ENCODE measurements at regions not wholly inside any gene's neighbourhood (a gene's known extent, or its start where the extent isn't known, plus 50 kb on each side); places are given as distances from the start of the nearest gene placed in this dataset.
"Not testable (repeated sequence)": the region's sequence is repeated elsewhere in the genome, so short reads cannot be mapped to it uniquely, and the experiment has no call there.

GRCh38 chr7:113030489-113030888 lies 56.1 kb downstream of the GPR85 start:
- DNase-seq = no peak

- no peak for DNase-seq
These were observed 59.7 kb downstream of the GPR85 start for GRCh38 chr7:113026941-113027340.

- DNase-seq = not testable (repeated sequence)
These were observed 69.3 kb downstream of the GPR85 start for GRCh38 chr7:113017144-113017857.

- peak; percentile 53 for DNase-seq
These were observed 71.5 kb downstream of the GPR85 start for GRCh38 chr7:113015034-113015645.

- no peak for DNase-seq
These were observed 72.7 kb downstream of the GPR85 start for GRCh38 chr7:113013761-113014449.

GRCh38 chr7:113012862-113013261 lies 73.8 kb downstream of the GPR85 start:
- DNase-seq = not testable (repeated sequence)

- DNase-seq = peak; percentile 20
These were observed 76.2 kb downstream of the GPR85 start for GRCh38 chr7:113010377-113010776.

- no peak for DNase-seq
These were observed 77.9 kb downstream of the GPR85 start for GRCh38 chr7:113008755-113009154.

GRCh38 chr7:113004726-113005454 lies 81.7 kb downstream of the GPR85 start:
- peak; percentile 18 for DNase-seq

GRCh38 chr7:113000316-113001020 lies 86.2 kb downstream of the GPR85 start:
- DNase-seq = no peak

GRCh38 chr7:112997831-112998230 lies 88.8 kb downstream of the GPR85 start:
- no peak for DNase-seq

GRCh38 chr7:112996331-112996871 lies 90.2 kb downstream of the GPR85 start:
- DNase-seq = no peak

GRCh38 chr7:112995059-112995824 lies 91.4 kb downstream of the GPR85 start:
- no peak for DNase-seq

- no peak for DNase-seq
These were observed 92.0 kb downstream of the GPR85 start for GRCh38 chr7:112994656-112995055.

- no peak for DNase-seq
These were observed 96.0 kb downstream of the GPR85 start for GRCh38 chr7:112990624-112991023.

GRCh38 chr7:112989531-112989930 lies 97.1 kb downstream of the GPR85 start:
- no peak for DNase-seq

- no peak for DNase-seq
These were observed 99.5 kb downstream of the GPR85 start for GRCh38 chr7:112987171-112987570.

GRCh38 chr7:112986256-112987031 lies 100.2 kb downstream of the GPR85 start:
- no peak for DNase-seq

GRCh38 chr7:112985377-112985987 lies 101.1 kb downstream of the GPR85 start:
- DNase-seq = peak; percentile 41

GRCh38 chr7:112982441-112983063 lies 104.1 kb downstream of the GPR85 start:
- no peak for DNase-seq

All from NCI-H69 (cell line).